GM12878 (cell line): ENCODE measurements at regions not wholly inside any gene's neighbourhood (a gene's known extent, or its start where the extent isn't known, plus 50 kb on each side); places are given as distances from the start of the nearest gene placed in this dataset.

ENCODE experiments used
- ASH2L ChIP-seq: fragments of 300-600, 200-600 bp; sonication (generic); IDR thresholded peaks from 2 replicates; pipeline ENCODE4 v1.6.1; 2017; ENCODE audit warnings: low read depth, mild to moderate bottlenecking, borderline replicate concordance
- BACH1 ChIP-seq: fragments of 450-650 bp; IDR thresholded peaks from 2 replicates; pipeline ENCODE4 v1.6.1; 2017; ENCODE audit warnings: mild to moderate bottlenecking, borderline replicate concordance
- CHD1 ChIP-seq: IDR thresholded peaks from 2 replicates; pipeline ENCODE4 v1.6.1; 2012; ENCODE audit warnings: low read depth, low read length, improper control_type of control experiment
- CREB1 ChIP-seq: IDR thresholded peaks from 2 replicates; pipeline ENCODE4 v1.6.1; 2012; ENCODE audit warnings: low read depth, mild to moderate bottlenecking, inconsistent platforms
- CREM ChIP-seq: IDR thresholded peaks from 2 replicates; pipeline ENCODE4 v1.6.1; 2014; ENCODE audit warnings: antibody characterized with exemption, low read depth
- FOXM1 ChIP-seq: IDR thresholded peaks from 2 replicates; pipeline ENCODE4 v1.6.1; 2012; ENCODE audit warnings: low read depth, mild to moderate bottlenecking, inconsistent platforms, low read length, moderate library complexity
- GATAD2B ChIP-seq: fragments of 450-650 bp; conservative IDR thresholded peaks from 2 replicates; pipeline ENCODE4 v1.6.1; 2017; ENCODE audit warnings: low read depth, mild to moderate bottlenecking, moderate library complexity
- IKZF1 ChIP-seq: fragments of 450-650 bp; conservative IDR thresholded peaks from 2 replicates; pipeline ENCODE4 v1.6.1; 2017; ENCODE audit warnings: antibody characterized with exemption, mild to moderate bottlenecking
- IKZF2 ChIP-seq, 2 experiments: fragments of 450-650 bp; IDR thresholded peaks; 2 replicates each; pipeline ENCODE4 v1.6.1; 2017; ENCODE audit warnings: mild to moderate bottlenecking in 2 of 2, moderate library complexity in 2 of 2
- IRF4 ChIP-seq: IDR thresholded peaks from 2 replicates; pipeline ENCODE4 v1.6.1; 2011; ENCODE audit warnings: low read depth, low read length
- JUNB ChIP-seq: IDR thresholded peaks from 2 replicates; pipeline ENCODE4 v1.6.1; 2016; ENCODE audit warnings: antibody characterized with exemption, mild to moderate bottlenecking
- MYB ChIP-seq: fragments of 150-350 bp; IDR thresholded peaks from 2 replicates; pipeline ENCODE4 v1.6.1; 2014; ENCODE audit warnings: mild to moderate bottlenecking, low read depth, low read length, borderline replicate concordance
- MYC ChIP-seq: IDR thresholded peaks from 2 replicates; pipeline ENCODE4 v1.6.1; 2011; ENCODE audit warnings: mild to moderate bottlenecking, low read length, moderate library complexity, inconsistent platforms; ENCODE audit not compliant: insufficient read depth, insufficient replicate concordance, insufficient read length, severe bottlenecking
- NR2C2 ChIP-seq: IDR thresholded peaks from 2 replicates; pipeline ENCODE4 v1.6.1; 2011; ENCODE audit warnings: borderline replicate concordance, low read depth; ENCODE audit not compliant: control insufficient read depth, insufficient read length
- PAX8 ChIP-seq: fragments of 450-650 bp; IDR thresholded peaks from 2 replicates; pipeline ENCODE4 v1.6.1; 2017; ENCODE audit warnings: mild to moderate bottlenecking, moderate library complexity
- RB1 ChIP-seq: fragments of 450-650 bp; formaldehyde crosslinking; IDR thresholded peaks from 2 replicates; pipeline ENCODE4 v1.6.1; 2017; ENCODE audit warnings: mild to moderate bottlenecking, borderline replicate concordance
- RFX5 ChIP-seq: IDR thresholded peaks from 2 replicates; pipeline ENCODE4 v1.6.1; 2011; ENCODE audit warnings: low read depth, low read length, improper control_type of control experiment
- SMC3 ChIP-seq: IDR thresholded peaks from 2 replicates; pipeline ENCODE4 v1.6.1; 2011; ENCODE audit warnings: low read length, improper control_type of control experiment, borderline replicate concordance
- SP1 ChIP-seq: IDR thresholded peaks from one replicate; pipeline ENCODE4 v1.6.1; 2011; ENCODE audit warnings: low read depth, low read length
- SREBF2 ChIP-seq: IDR thresholded peaks from 2 replicates; pipeline ENCODE4 v1.6.1; 2012; ENCODE audit warnings: mild to moderate bottlenecking, low read length
- SUPT20H ChIP-seq: IDR thresholded peaks from 2 replicates; pipeline ENCODE4 v1.6.1; 2011; ENCODE audit warnings: low read depth, mild to moderate bottlenecking, low read length, moderate library complexity, borderline replicate concordance; ENCODE audit not compliant: control insufficient read depth
- TAF1 ChIP-seq: IDR thresholded peaks from 2 replicates; pipeline ENCODE4 v1.6.1; 2011; ENCODE audit warnings: mild to moderate bottlenecking, low read depth, low read length, borderline replicate concordance
- TCF3 ChIP-seq: IDR thresholded peaks from 2 replicates; pipeline ENCODE4 v1.6.1; 2012; ENCODE audit warnings: low read depth, mild to moderate bottlenecking, low read length, borderline replicate concordance; ENCODE audit not compliant: insufficient read depth
- TCF7 ChIP-seq: IDR thresholded peaks from 2 replicates; pipeline ENCODE4 v1.6.1; 2014; ENCODE audit warnings: antibody characterized with exemption, borderline replicate concordance
- YBX1 ChIP-seq: fragments of 450-650 bp; IDR thresholded peaks from 2 replicates; pipeline ENCODE4 v1.6.1; 2016; ENCODE audit warnings: antibody characterized with exemption
- ZNF274 ChIP-seq: IDR thresholded peaks from one replicate; pipeline ENCODE4 v1.8.0; 2011; ENCODE audit not compliant: insufficient read length, insufficient read depth
- TF ChIP-seq, protein P1 (sequence below): fragments of 450-650 bp; IDR thresholded peaks from 2 replicates; pipeline ENCODE4 v1.6.1; 2017; ENCODE audit warnings: mild to moderate bottlenecking, moderate library complexity
- TF ChIP-seq, protein P2 (sequence below): fragments of 450-650 bp; IDR thresholded peaks from 2 replicates; pipeline ENCODE4 v1.6.1; 2017; ENCODE audit warnings: mild to moderate bottlenecking, moderate library complexity

DNA sequence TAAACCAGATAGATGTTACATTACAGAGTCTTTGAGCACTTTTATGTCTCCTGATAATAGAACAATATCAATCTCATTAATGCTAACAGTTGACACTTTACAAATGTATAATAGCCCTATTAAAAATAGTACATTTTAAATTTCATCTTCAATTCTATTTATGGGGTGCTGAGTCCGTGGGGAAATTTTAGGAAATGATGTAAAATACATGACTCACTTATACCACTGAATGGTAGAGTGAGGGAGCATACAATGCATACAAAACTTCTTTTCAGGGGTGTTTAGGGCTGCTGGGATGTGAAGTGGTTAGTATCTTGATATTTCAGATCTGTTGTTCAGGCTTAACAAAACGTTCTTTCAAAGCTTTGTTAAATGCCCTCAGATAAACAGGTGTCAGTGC, 696.2 kb downstream of the TRAM1L1 start (continued):
- TF ChIP-seq, protein P1, sequence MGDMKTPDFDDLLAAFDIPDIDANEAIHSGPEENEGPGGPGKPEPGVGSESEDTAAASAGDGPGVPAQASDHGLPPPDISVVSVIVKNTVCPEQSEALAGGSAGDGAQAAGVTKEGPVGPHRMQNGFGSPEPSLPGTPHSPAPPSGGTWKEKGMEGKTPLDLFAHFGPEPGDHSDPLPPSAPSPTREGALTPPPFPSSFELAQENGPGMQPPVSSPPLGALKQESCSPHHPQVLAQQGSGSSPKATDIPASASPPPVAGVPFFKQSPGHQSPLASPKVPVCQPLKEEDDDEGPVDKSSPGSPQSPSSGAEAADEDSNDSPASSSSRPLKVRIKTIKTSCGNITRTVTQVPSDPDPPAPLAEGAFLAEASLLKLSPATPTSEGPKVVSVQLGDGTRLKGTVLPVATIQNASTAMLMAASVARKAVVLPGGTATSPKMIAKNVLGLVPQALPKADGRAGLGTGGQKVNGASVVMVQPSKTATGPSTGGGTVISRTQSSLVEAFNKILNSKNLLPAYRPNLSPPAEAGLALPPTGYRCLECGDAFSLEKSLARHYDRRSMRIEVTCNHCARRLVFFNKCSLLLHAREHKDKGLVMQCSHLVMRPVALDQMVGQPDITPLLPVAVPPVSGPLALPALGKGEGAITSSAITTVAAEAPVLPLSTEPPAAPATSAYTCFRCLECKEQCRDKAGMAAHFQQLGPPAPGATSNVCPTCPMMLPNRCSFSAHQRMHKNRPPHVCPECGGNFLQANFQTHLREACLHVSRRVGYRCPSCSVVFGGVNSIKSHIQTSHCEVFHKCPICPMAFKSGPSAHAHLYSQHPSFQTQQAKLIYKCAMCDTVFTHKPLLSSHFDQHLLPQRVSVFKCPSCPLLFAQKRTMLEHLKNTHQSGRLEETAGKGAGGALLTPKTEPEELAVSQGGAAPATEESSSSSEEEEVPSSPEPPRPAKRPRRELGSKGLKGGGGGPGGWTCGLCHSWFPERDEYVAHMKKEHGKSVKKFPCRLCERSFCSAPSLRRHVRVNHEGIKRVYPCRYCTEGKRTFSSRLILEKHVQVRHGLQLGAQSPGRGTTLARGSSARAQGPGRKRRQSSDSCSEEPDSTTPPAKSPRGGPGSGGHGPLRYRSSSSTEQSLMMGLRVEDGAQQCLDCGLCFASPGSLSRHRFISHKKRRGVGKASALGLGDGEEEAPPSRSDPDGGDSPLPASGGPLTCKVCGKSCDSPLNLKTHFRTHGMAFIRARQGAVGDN, result no peak
- TF ChIP-seq CREB1 (0 out of 2 replicates have a peak, but pooled peaks have one; percentile 8), CREM (peak; percentile 47; the same call in 1 of the 2 replicates), MYB (no peak), TCF7 (no peak), YBX1 (no peak), CHD1 (no peak), SMC3 (no peak), TCF3 (no peak), ZNF274 (no peak), SP1 (no peak), NR2C2 (no peak), RFX5 (no peak), ASH2L (no peak), BACH1 (no peak), JUNB (peak; percentile 64; the same call in 1 of the 2 replicates), SREBF2 (no peak), PAX8 (no peak), IKZF1 (no peak), FOXM1 (peak; percentile 74; the same call in 1 of the 2 replicates), IRF4 (no peak), GATAD2B (no peak), SUPT20H (no peak), RB1 (no peak), TAF1 (no peak), IKZF2 (IDR thresholded peaks at IDR 0.05) (no peak), MYC (no peak)
- TF ChIP-seq, protein P2, sequence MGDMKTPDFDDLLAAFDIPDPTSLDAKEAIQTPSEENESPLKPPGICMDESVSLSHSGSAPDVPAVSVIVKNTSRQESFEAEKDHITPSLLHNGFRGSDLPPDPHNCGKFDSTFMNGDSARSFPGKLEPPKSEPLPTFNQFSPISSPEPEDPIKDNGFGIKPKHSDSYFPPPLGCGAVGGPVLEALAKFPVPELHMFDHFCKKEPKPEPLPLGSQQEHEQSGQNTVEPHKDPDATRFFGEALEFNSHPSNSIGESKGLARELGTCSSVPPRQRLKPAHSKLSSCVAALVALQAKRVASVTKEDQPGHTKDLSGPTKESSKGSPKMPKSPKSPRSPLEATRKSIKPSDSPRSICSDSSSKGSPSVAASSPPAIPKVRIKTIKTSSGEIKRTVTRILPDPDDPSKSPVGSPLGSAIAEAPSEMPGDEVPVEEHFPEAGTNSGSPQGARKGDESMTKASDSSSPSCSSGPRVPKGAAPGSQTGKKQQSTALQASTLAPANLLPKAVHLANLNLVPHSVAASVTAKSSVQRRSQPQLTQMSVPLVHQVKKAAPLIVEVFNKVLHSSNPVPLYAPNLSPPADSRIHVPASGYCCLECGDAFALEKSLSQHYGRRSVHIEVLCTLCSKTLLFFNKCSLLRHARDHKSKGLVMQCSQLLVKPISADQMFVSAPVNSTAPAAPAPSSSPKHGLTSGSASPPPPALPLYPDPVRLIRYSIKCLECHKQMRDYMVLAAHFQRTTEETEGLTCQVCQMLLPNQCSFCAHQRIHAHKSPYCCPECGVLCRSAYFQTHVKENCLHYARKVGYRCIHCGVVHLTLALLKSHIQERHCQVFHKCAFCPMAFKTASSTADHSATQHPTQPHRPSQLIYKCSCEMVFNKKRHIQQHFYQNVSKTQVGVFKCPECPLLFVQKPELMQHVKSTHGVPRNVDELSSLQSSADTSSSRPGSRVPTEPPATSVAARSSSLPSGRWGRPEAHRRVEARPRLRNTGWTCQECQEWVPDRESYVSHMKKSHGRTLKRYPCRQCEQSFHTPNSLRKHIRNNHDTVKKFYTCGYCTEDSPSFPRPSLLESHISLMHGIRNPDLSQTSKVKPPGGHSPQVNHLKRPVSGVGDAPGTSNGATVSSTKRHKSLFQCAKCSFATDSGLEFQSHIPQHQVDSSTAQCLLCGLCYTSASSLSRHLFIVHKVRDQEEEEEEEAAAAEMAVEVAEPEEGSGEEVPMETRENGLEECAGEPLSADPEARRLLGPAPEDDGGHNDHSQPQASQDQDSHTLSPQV, result no peak
